SU-DHL-6 (cell line): ENCODE measurements at regions not wholly inside any gene's neighbourhood (a gene's known extent, or its start where the extent isn't known, plus 50 kb on each side); places are given as distances from the start of the nearest gene placed in this dataset.

Experiments
- H2AFZ ChIP-seq: fragments of 200-600 bp; sonication (generic); 2 replicates; pipeline ENCODE4 v1.6.1; 2014; ENCODE audit warnings: low read depth, mild to moderate bottlenecking, moderate library complexity, mixed read lengths, antibody characterized with exemption, low read length; ENCODE audit not compliant: severe bottlenecking
- H3F3A ChIP-seq: fragments of 200-600 bp; shearing (Covaris generic); 2 replicates; pipeline ENCODE4 v1.6.0; 2016; ENCODE audit warnings: antibody characterized with exemption, mild to moderate bottlenecking; ENCODE audit not compliant: insufficient read depth
- H3K27ac ChIP-seq: fragments of 200-600 bp; sonication (generic); 2 replicates; pipeline ENCODE4 v1.5.1; 2016; ENCODE audit warnings: low read depth, mild to moderate bottlenecking, low read length, moderate library complexity, mixed read lengths
- H3K27me3 ChIP-seq: fragments of 200-600 bp; sonication (generic), shearing (Covaris generic); 2 replicates; pipeline ENCODE4 v1.6.0; 2014; ENCODE audit warnings: mild to moderate bottlenecking, low read length
- H3K36me3 ChIP-seq: fragments of 200-600 bp; sonication (generic); 2 replicates; pipeline ENCODE4 v1.6.1; 2014; ENCODE audit warnings: mild to moderate bottlenecking, low read length, mixed read lengths
- H3K4me2 ChIP-seq: fragments of 300-600, 200-600 bp; shearing (Covaris generic), sonication (generic); 2 replicates; pipeline ENCODE4 v1.6.0; 2014; ENCODE audit warnings: low read length, low read depth, mild to moderate bottlenecking; ENCODE audit not compliant: poor library complexity, severe bottlenecking
- H3K4me3 ChIP-seq: fragments of 200-600 bp; sonication (generic); 2 replicates; pipeline ENCODE4 v1.5.1; 2014; ENCODE audit warnings: antibody characterized with exemption, low read length, mild to moderate bottlenecking, mixed read lengths; ENCODE audit not compliant: insufficient read depth, poor library complexity, severe bottlenecking
- H3K79me2 ChIP-seq: fragments of 200-600 bp; sonication (generic); 2 replicates; pipeline ENCODE4 v1.6.1; 2014; ENCODE audit warnings: mild to moderate bottlenecking, low read length, moderate library complexity; ENCODE audit not compliant: insufficient read depth
- H3K9ac ChIP-seq: fragments of 200-600 bp; sonication (generic); 2 replicates; pipeline ENCODE4 v1.7.0; 2014; ENCODE audit warnings: mild to moderate bottlenecking, low read length
- H3K9me2 ChIP-seq: fragments of 200-600 bp; sonication (generic); replicated peaks from 2 replicates; pipeline ENCODE4 v1.6.1; 2014; ENCODE audit warnings: low read length; ENCODE audit not compliant: insufficient read depth
- H3K9me3 ChIP-seq: fragments of 200-600 bp; sonication (generic); 2 replicates; pipeline ENCODE4 v1.6.1; 2014; ENCODE audit warnings: low read length, mixed read lengths; ENCODE audit not compliant: insufficient read depth
- H4K20me1 ChIP-seq: fragments of 200-600 bp; sonication (generic); 2 replicates; pipeline ENCODE4 v1.6.1; 2014; ENCODE audit warnings: low read depth, mild to moderate bottlenecking, antibody characterized with exemption, low read length, moderate library complexity, mixed read lengths
- EZH2phosphoT487 ChIP-seq: fragments of 200-600 bp; sonication (generic), shearing (Covaris generic); conservative IDR thresholded peaks from 2 replicates; pipeline ENCODE4 v1.6.1; 2018; ENCODE audit warnings: mild to moderate bottlenecking, antibody characterized with exemption, low read length, moderate library complexity, mixed read lengths
- TF ChIP-seq, protein P1 (sequence below): fragments of 200-600 bp; sonication (generic); IDR thresholded peaks from one replicate; pipeline ENCODE4 v1.5.1; 2017; ENCODE audit warnings: antibody characterized with exemption, mild to moderate bottlenecking, low read length, moderate library complexity; ENCODE audit not compliant: insufficient read depth, poor library complexity, severe bottlenecking

DNA sequence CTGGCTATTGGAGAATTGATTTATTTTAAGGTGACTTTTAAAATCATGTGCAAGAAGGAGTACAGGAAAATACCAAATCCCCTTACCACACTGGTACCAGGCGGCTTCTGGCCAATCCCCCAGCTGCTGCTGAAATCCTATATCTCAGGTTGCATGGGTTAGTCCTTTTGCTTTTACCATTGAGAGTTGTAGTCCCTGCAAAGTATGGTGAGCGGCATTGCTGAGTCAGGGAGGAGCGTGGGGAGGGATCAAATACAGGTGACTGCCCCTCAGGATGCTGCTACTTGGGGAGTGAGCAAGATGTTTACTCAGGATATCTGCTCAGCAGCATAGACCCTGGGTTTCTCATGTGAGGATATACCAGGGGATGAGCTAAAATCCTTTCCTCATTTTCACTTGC is 131.9 kb upstream of the STAC start:
- H3F3A ChIP-seq = no peaks in the 10 kb centered on the region
- no peaks in the 10 kb centered on the region for H3K36me3 ChIP-seq
- H4K20me1 ChIP-seq = no peaks in the 10 kb centered on the region
- no peak overlapping the region for H3K4me2 ChIP-seq
- no peak overlapping the region for H3K9ac ChIP-seq
- no peak overlapping the region for H2AFZ ChIP-seq
- no peak overlapping the region for H3K27ac ChIP-seq
- no peaks in the 10 kb centered on the region; the same call in 1 of the 2 replicates for H3K9me2 ChIP-seq
- no peak overlapping the region for H3K4me3 ChIP-seq
- no peaks in the 10 kb centered on the region for H3K79me2 ChIP-seq
- no peaks in the 10 kb centered on the region for H3K27me3 ChIP-seq
- no peaks in the 10 kb centered on the region for H3K9me3 ChIP-seq
- TF ChIP-seq, protein P1, sequence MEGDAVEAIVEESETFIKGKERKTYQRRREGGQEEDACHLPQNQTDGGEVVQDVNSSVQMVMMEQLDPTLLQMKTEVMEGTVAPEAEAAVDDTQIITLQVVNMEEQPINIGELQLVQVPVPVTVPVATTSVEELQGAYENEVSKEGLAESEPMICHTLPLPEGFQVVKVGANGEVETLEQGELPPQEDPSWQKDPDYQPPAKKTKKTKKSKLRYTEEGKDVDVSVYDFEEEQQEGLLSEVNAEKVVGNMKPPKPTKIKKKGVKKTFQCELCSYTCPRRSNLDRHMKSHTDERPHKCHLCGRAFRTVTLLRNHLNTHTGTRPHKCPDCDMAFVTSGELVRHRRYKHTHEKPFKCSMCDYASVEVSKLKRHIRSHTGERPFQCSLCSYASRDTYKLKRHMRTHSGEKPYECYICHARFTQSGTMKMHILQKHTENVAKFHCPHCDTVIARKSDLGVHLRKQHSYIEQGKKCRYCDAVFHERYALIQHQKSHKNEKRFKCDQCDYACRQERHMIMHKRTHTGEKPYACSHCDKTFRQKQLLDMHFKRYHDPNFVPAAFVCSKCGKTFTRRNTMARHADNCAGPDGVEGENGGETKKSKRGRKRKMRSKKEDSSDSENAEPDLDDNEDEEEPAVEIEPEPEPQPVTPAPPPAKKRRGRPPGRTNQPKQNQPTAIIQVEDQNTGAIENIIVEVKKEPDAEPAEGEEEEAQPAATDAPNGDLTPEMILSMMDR = no peak
- TF ChIP-seq EZH2phosphoT487 = no peak

DNA sequence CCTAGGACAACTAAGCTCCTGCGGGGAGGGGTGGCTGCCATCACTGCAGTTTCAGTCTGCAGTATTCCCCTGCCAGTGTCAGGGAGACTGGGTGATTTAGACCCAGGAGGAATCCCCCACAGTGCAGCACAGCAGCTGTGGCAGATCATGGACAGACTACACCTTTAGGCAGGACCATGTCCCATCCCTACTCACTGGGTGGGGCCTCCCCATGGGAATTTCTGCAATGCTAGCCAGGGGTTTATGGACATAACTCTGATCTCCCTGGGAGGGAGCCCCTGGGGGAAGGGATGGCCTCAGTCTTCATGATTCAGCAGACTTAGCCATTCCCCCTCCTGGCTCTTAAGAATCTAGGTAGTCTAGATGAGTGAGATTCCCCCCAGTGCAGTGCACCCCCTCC is 130.1 kb upstream of the STAC start:
- H2AFZ ChIP-seq = no peak overlapping the region
- H3F3A ChIP-seq = no peaks in the 10 kb centered on the region
- H3K27ac ChIP-seq = no peak overlapping the region
- H3K9me3 ChIP-seq = no peaks in the 10 kb centered on the region
- no peak for TF ChIP-seq EZH2phosphoT487
- TF ChIP-seq, protein P1 = no peak
- no peak overlapping the region for H3K4me2 ChIP-seq
- H3K36me3 ChIP-seq = no peaks in the 10 kb centered on the region
- no peaks in the 10 kb centered on the region for H3K27me3 ChIP-seq
- H3K9me2 ChIP-seq = no peaks in the 10 kb centered on the region; the same call in 1 of the 2 replicates
- H3K79me2 ChIP-seq = no peaks in the 10 kb centered on the region
- H4K20me1 ChIP-seq = no peaks in the 10 kb centered on the region
- no peak overlapping the region for H3K4me3 ChIP-seq
- no peak overlapping the region for H3K9ac ChIP-seq

DNA sequence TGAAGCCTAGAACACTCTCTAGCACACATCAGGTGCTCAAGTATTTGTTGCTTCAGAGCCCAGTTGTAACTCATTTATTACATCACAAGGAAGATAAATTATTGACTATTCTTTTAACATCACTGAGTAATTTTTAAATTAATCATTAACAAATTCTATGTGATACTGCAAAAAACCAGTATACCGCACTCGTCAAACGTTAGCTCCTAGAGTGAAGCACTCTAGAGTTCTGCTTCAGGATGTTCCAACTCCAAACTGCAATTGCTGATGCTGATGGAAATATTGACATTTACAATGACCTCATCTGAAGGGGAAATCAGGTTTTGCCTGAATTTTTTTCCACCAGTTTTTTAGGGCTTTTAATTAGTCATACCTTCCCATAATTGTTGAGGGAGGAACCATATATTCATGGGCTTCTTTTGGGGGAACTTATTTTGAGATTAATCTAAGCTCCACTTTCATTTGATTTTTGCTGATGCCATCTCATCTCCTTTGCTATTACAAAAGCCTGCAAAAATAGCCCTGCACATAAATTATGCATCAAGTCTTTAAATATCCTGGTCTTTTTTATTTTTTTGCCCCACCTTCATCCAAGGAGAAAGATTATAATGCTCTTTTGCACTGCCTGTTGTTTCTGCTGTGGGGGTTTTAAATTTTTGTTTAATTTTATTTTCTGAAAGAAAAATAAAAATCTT is 123.0 kb upstream of the STAC start:
- TF ChIP-seq EZH2phosphoT487 = no peak
- TF ChIP-seq, protein P1 = no peak
- no peaks in the 10 kb centered on the region for H3K36me3 ChIP-seq
- no peaks in the 10 kb centered on the region for H3K27me3 ChIP-seq
- H3F3A ChIP-seq = no peaks in the 10 kb centered on the region
- no peak overlapping the region for H3K9ac ChIP-seq
- no peak overlapping the region for H2AFZ ChIP-seq
- H3K9me3 ChIP-seq = no peaks in the 10 kb centered on the region
- no peaks in the 10 kb centered on the region for H3K9me2 ChIP-seq
- no peak overlapping the region for H3K27ac ChIP-seq
- H3K4me2 ChIP-seq = no peak overlapping the region
- no peak overlapping the region for H3K4me3 ChIP-seq
- no peaks in the 10 kb centered on the region for H3K79me2 ChIP-seq
- H4K20me1 ChIP-seq = no peaks in the 10 kb centered on the region
